ENCODE measurements at regions not wholly inside any gene's neighbourhood (a gene's known extent, or its start where the extent isn't known, plus 50 kb on each side); places are given as distances from the start of the nearest gene placed in this dataset.

GRCh38 chr9:82726424-82727276 is 336.3 kb downstream of the RASEF start:
- H3K4me1 Mint-ChIP-seq = peaks cover 8% of the 10 kb centered on the region
- TF ChIP-seq CTCF (conservative IDR thresholded peaks at IDR 0.05) = no peak
- DNase-seq (ENCODE audit: low read depth, low spot score) = no peak
- no peak overlapping the region for H3K4me3 Mint-ChIP-seq
- no peaks in the 10 kb centered on the region for H3K36me3 Mint-ChIP-seq (ENCODE audit: low read depth)
- no peak overlapping the region for H3K27ac Mint-ChIP-seq (ENCODE audit: unreplicated experiment)
- H3K27me3 Mint-ChIP-seq (ENCODE audit: low read depth) = no peaks in the 10 kb centered on the region
- no peaks in the 10 kb centered on the region for H3K9me3 Mint-ChIP-seq

GRCh38 chr9:82729141-82729540 is 333.8 kb downstream of the RASEF start:
- H3K36me3 Mint-ChIP-seq (ENCODE audit: low read depth) = no peaks in the 10 kb centered on the region

GRCh38 chr9:82729991-82730589 is 332.9 kb downstream of the RASEF start:
- H3K36me3 Mint-ChIP-seq (ENCODE audit: low read depth) = no peaks in the 10 kb centered on the region
- no peaks in the 10 kb centered on the region for H3K9me3 Mint-ChIP-seq
- H3K27ac Mint-ChIP-seq (ENCODE audit: unreplicated experiment) = no peak overlapping the region
- H3K27me3 Mint-ChIP-seq (ENCODE audit: low read depth) = no peaks in the 10 kb centered on the region
- no peak for TF ChIP-seq CTCF (conservative IDR thresholded peaks at IDR 0.05)
- H3K4me1 Mint-ChIP-seq = peaks cover 8% of the 10 kb centered on the region
- H3K4me3 Mint-ChIP-seq = no peak overlapping the region
- DNase-seq (ENCODE audit: low read depth, low spot score) = no peak

More at GRCh38 chr9:82729141-82729540, 333.8 kb downstream of the RASEF start:
- H3K4me3 Mint-ChIP-seq = no peak overlapping the region
- H3K27ac Mint-ChIP-seq (ENCODE audit: unreplicated experiment) = no peak overlapping the region
- no peaks in the 10 kb centered on the region for H3K27me3 Mint-ChIP-seq (ENCODE audit: low read depth)
- no peaks in the 10 kb centered on the region for H3K9me3 Mint-ChIP-seq
- DNase-seq (ENCODE audit: low read depth, low spot score) = no peak
- TF ChIP-seq CTCF (conservative IDR thresholded peaks at IDR 0.05) = no peak
- H3K4me1 Mint-ChIP-seq = peaks cover 8% of the 10 kb centered on the region

GRCh38 chr9:82732928-82733327 is 330.0 kb downstream of the RASEF start:
- Mint-ChIP-seq H3K36me3 (ENCODE audit: low read depth) (no peaks in the 10 kb centered on the region), H3K9me3 (no peaks in the 10 kb centered on the region), H3K4me1 (peaks cover 8% of the 10 kb centered on the region), H3K27ac (ENCODE audit: unreplicated experiment) (no peak overlapping the region), H3K4me3 (no peak overlapping the region), H3K27me3 (ENCODE audit: low read depth) (no peaks in the 10 kb centered on the region)
- DNase-seq (ENCODE audit: low read depth, low spot score) = no peak
- no peak for TF ChIP-seq CTCF (conservative IDR thresholded peaks at IDR 0.05)

GRCh38 chr9:82736126-82736525 is 326.8 kb downstream of the RASEF start:
- no peak overlapping the region for H3K27ac Mint-ChIP-seq (ENCODE audit: unreplicated experiment)
- TF ChIP-seq CTCF (conservative IDR thresholded peaks at IDR 0.05) = no peak
- no peaks in the 10 kb centered on the region for H3K9me3 Mint-ChIP-seq
- no peaks in the 10 kb centered on the region for H3K4me1 Mint-ChIP-seq
- H3K4me3 Mint-ChIP-seq = no peak overlapping the region
- H3K36me3 Mint-ChIP-seq (ENCODE audit: low read depth) = no peaks in the 10 kb centered on the region
- H3K27me3 Mint-ChIP-seq (ENCODE audit: low read depth) = no peaks in the 10 kb centered on the region
- no peak for DNase-seq (ENCODE audit: low read depth, low spot score)

Measured in neural crest cell (in vitro differentiated cells).